ENCODE measurements at regions not wholly inside any gene's neighbourhood (a gene's known extent, or its start where the extent isn't known, plus 50 kb on each side); places are given as distances from the start of the nearest gene placed in this dataset.

DNA sequence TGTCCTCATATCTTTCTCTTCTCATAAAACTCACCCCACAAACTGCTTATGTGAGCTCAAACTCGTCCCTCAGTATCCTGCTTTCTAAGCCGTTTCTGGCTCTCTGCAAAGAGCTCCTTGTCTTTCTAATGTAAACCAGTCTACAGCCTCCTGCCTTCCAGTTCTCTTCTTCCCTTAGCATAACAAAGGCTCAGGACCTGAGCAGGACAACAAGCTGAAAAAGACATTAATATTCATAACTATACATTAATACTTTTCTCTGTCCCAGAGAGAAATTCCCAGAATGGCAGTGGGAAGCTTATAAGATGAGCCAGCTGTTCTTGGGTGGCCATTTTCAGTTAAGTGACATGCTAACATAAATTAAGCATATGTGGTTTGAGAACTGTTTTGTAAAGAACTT, 207.0 kb upstream of the TCF21 start:
- dilution Hi-C loops (cut with MboI; ENCODE audit: extremely low pct_ligation_motif_present, low sequenced_read_pairs) (no loop called here), intact Hi-C loops (cut with micrococcal nuclease) (no loop called here)
- CTCF ChIA-PET = no interaction called here
- H3K9me3 ChIP-seq (replicated peaks; ENCODE audit: control insufficient read depth, insufficient read depth, low read length) = no peaks in the 10 kb centered on the region
- H3K27ac ChIP-seq (ENCODE audit: insufficient read depth, low read depth, low read length) = no peak overlapping the region
- no peaks in the 10 kb centered on the region for H3K9me1 ChIP-seq (replicated peaks; ENCODE audit: control insufficient read depth, extremely low read depth, insufficient read depth, low read length)
- H3K9ac ChIP-seq (replicated peaks; ENCODE audit: extremely low read depth, insufficient read depth, low read length) = no peak overlapping the region
- no peaks in the 10 kb centered on the region for H3K27me3 ChIP-seq (ENCODE audit: control insufficient read depth in 2 of 2, insufficient read depth in 2 of 2, low read length in 2 of 2)
- no peaks in the 10 kb centered on the region for H3K79me2 ChIP-seq (ENCODE audit: control insufficient read depth, insufficient read depth, low read length)
- H3K4me2 ChIP-seq (ENCODE audit: insufficient read depth, low read length) = no peak overlapping the region
- DNase-seq (ENCODE audit: low read depth, low spot score) (no peak), FAIRE-seq (no peak)
- no peaks in the 10 kb centered on the region for H4K20me1 ChIP-seq (replicated peaks; ENCODE audit: control insufficient read depth, extremely low read depth, insufficient read depth, low read length)
- TF ChIP-seq MYC (IDR thresholded peaks at IDR 0.05; ENCODE audit: low read depth, low read length) (no peak), CTCF (IDR thresholded peaks at IDR 0.05; ENCODE audit: extremely low read depth in 1 of 2, insufficient read depth in 1 of 2, low read depth in 1 of 2, low read length in 2 of 2) (no peak), GATA2 (IDR thresholded peaks at IDR 0.05; ENCODE audit: insufficient read depth, insufficient read length, low read depth, low read length) (no peak), POLR2A (IDR thresholded peaks at IDR 0.05; ENCODE audit: low read depth, low read length) (no peak), FOS (IDR thresholded peaks at IDR 0.05; ENCODE audit: borderline replicate concordance, insufficient read depth, low read length) (no peak), POLR2AphosphoS5 (IDR thresholded peaks at IDR 0.05; ENCODE audit: insufficient read depth, low read depth, low read length) (no peak), EZH2 (IDR thresholded peaks at IDR 0.05; ENCODE audit: borderline replicate concordance, low read depth, low read length, severe bottlenecking) (no peak), JUN (IDR thresholded peaks at IDR 0.05; ENCODE audit: borderline replicate concordance, insufficient read depth, insufficient read length, low read depth) (no peak)
- TF ChIP-seq, protein P1, sequence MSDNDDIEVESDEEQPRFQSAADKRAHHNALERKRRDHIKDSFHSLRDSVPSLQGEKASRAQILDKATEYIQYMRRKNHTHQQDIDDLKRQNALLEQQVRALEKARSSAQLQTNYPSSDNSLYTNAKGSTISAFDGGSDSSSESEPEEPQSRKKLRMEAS (IDR thresholded peaks at IDR 0.05; ENCODE audit: insufficient read depth, insufficient read length) = no peak
- BruUV-seq (replicated peaks) = no TSS peak
- H2AFZ ChIP-seq (ENCODE audit: low read depth, low read length) = no peak overlapping the region
- POLR2A ChIA-PET = no interaction called here
- H3K36me3 ChIP-seq (ENCODE audit: control insufficient read depth in 2 of 2, extremely low read depth in 1 of 2, insufficient read depth in 2 of 2, low read length in 2 of 2) = no peaks in the 10 kb centered on the region
- H3K4me3 ChIP-seq (replicated peaks in 1 of 3; ENCODE audit: insufficient read depth in 1 of 3, low read depth in 1 of 3, low read length in 3 of 3) = no peak overlapping the region
- no peaks in the 10 kb centered on the region for H3K4me1 ChIP-seq (ENCODE audit: control insufficient read depth, extremely low read depth, insufficient read depth, low read length)
